ENCODE measurements at regions not wholly inside any gene's neighbourhood (a gene's known extent, or its start where the extent isn't known, plus 50 kb on each side); places are given as distances from the start of the nearest gene placed in this dataset.
"Not testable (repeated sequence)": the region's sequence is repeated elsewhere in the genome, so short reads cannot be mapped to it uniquely, and the experiment has no call there.

- DNase-seq = no peak
These were observed 173.9 kb upstream of the CDH2 start for GRCh38 chr18:28350821-28351220.

- DNase-seq = no peak
These were observed 165.3 kb upstream of the CDH2 start for GRCh38 chr18:28342231-28342630.

GRCh38 chr18:28338316-28338715, 161.4 kb upstream of the CDH2 start:
- DNase-seq = no peak

GRCh38 chr18:28334516-28334915, 157.6 kb upstream of the CDH2 start:
- no peak for DNase-seq

GRCh38 chr18:28332071-28332470, 155.1 kb upstream of the CDH2 start:
- DNase-seq = no peak

GRCh38 chr18:28331551-28331950, 154.6 kb upstream of the CDH2 start:
- no peak for DNase-seq

- DNase-seq = no peak
These were observed 136.7 kb upstream of the CDH2 start for GRCh38 chr18:28313602-28314001.

GRCh38 chr18:28288784-28289183, 111.9 kb upstream of the CDH2 start:
- no peak for DNase-seq

- no peak for DNase-seq
These were observed 110.2 kb upstream of the CDH2 start for GRCh38 chr18:28287146-28287545.

GRCh38 chr18:28284132-28284531, 107.2 kb upstream of the CDH2 start:
- DNase-seq = no peak

GRCh38 chr18:28281400-28281799, 104.5 kb upstream of the CDH2 start:
- DNase-seq = no peak

- no peak for DNase-seq
These were observed 92.8 kb upstream of the CDH2 start for GRCh38 chr18:28269750-28270149.

- DNase-seq = no peak
These were observed 91.1 kb upstream of the CDH2 start for GRCh38 chr18:28267878-28268625.

- DNase-seq = no peak
These were observed 90.3 kb upstream of the CDH2 start for GRCh38 chr18:28267276-28267675.

- no peak for DNase-seq
These were observed 79.2 kb upstream of the CDH2 start for GRCh38 chr18:28256166-28256565.

- DNase-seq = no peak
These were observed 71.7 kb upstream of the CDH2 start for GRCh38 chr18:28248653-28249052.

GRCh38 chr18:28240626-28241025, 63.7 kb upstream of the CDH2 start:
- not testable (repeated sequence) for DNase-seq

GRCh38 chr18:28236487-28236886, 59.6 kb upstream of the CDH2 start:
- no peak for DNase-seq

All from suppressor macrophage (primary cell).